Heart right ventricle (tissue), 16 donors: ENCODE measurements at regions not wholly inside any gene's neighbourhood (a gene's known extent, or its start where the extent isn't known, plus 50 kb on each side); places are given as distances from the start of the nearest gene placed in this dataset.
A peak's percentile ranks its signal among the peaks of the same experiment; 100 is the strongest.
"Not testable (repeated sequence)": the region's sequence is repeated elsewhere in the genome, so short reads cannot be mapped to it uniquely, and the experiment has no call there.

Experiments
- ATAC-seq, 8 donors: fragments of 200-7000 bp; cut with Tn5 transposase; one replicate each; pipeline ENCODE4 v1.9.1; 2020; ENCODE audit warnings: mild to moderate bottlenecking in 8 of 8, moderate library complexity in 8 of 8, moderate number of reproducible peaks in 1 of 8
- DNase-seq, 2 donors: peaks; one replicate each; pipeline ENCODE4 v3.0.0-alpha.2; 2020
- H3K27ac ChIP-seq, 10 donors: fragments of 200-600 bp; sonication (generic) in 2 of 10; one replicate each; pipeline versions ENCODE4 v1.5.0 to v1.8.0; 2020 to 2022; ENCODE audit warnings: mild to moderate bottlenecking in 3 of 10
- H3K27me3 ChIP-seq, 7 donors: fragments of 200-600 bp; one replicate each; pipeline ENCODE4 v1.8.0; 2021 to 2022; ENCODE audit warnings: mild to moderate bottlenecking in 2 of 7
- H3K36me3 ChIP-seq, 9 donors: fragments of 200-600 bp; sonication (generic) in 1 of 9; one replicate each; pipeline versions ENCODE4 v1.5.0 to v1.8.0; 2020 to 2022; ENCODE audit warnings: mild to moderate bottlenecking in 2 of 9
- H3K4me1 ChIP-seq, 9 donors: fragments of 200-600 bp; sonication (generic) in 1 of 9; one replicate each; pipeline versions ENCODE4 v1.5.0 to v1.8.0; 2020 to 2022; ENCODE audit warnings: mild to moderate bottlenecking in 4 of 9
- H3K4me3 ChIP-seq, 10 donors: fragments of 200-600 bp; sonication (generic) in 2 of 10; one replicate each; pipeline versions ENCODE4 v1.5.0 to v1.8.0; 2020 to 2022; ENCODE audit warnings: mild to moderate bottlenecking in 7 of 10, moderate library complexity in 2 of 10
- H3K9me3 ChIP-seq, 11 donors: fragments of 200-600 bp in 10 of 11; sonication (generic) in 2 of 11; one replicate each; pipeline versions ENCODE4 v1.5.0 to v1.8.0; 2013 to 2022; ENCODE audit warnings: mild to moderate bottlenecking in 2 of 11, control low read depth in 1 of 11, moderate library complexity in 1 of 11
- CTCF ChIP-seq, 9 donors: fragments of 200-600 bp; sonication (generic) in 2 of 9; IDR thresholded peaks; one replicate each; pipeline versions ENCODE4 v1.5.0 to v1.8.0; 2021 to 2022; ENCODE audit warnings: antibody characterized with exemption in 9 of 9, mild to moderate bottlenecking in 5 of 9, moderate library complexity in 1 of 9
- WGBS, 2 donors: extraction: QIAGEN DNeasy Blood & Tissue Kit; methylation state at CpG; one replicate each; pipeline ENCODE4 v1.1.7; 2013; ENCODE audit warnings: inconsistent platforms in 1 of 2; 5-methylcytosine and 5-hydroxymethylcytosine counted together
- intact Hi-C, 10 donors: fragments of 100-400 bp; cut with DNase I; formaldehyde crosslinking; loops; one replicate each; pipeline versions ENCODE4 v1.11.1 to v1.14.2; 2022
- donor health status: Arrhythmogenic right ventricular cardiomyopathy.
- donor health status: ischemic (EF 13 %, LVEDD 7.1; RV severe dilation, severe dysfunction).
- donor health status: healthy with polysubstance abuse.
- donor health status: DM: no; HTN: yes; CAD: no.
- donor health status: DM: no; HTN: no; CAD: no.
- donor health status: ischemic (EF 25% LVEDD 6.9; RV normal size, moderate dysfunction).
- donor health status: ischemic (EF 25% LVEDD 5.7; RV mildly dilated, moderate dysfunction).
- donor health status: healthy.
- donor health status: DM: yes; HTN: yes; CAD: no.
- donor health status: Ischemic cardiomyopathy.
- donor health status: ischemic (EF 35%, LVEDD 5.7; RV mildly dilated, moderate dysfunction).
- donor health status: nonischemic (EF 11% LVEDD 7.7; RV severe dilation, severe dysfunction).
- donor health status: DM: yes; HTN: yes; CAD: no.
- donor health status: PGD.
- donor health status: ischemic (EF 29% LVEDD 5.4; RV normal size, mild dysfunction).
- donor health status: nonischemic (EF 23%, LVEDD 6.1; RV moderate dilation, normal function).

DNA sequence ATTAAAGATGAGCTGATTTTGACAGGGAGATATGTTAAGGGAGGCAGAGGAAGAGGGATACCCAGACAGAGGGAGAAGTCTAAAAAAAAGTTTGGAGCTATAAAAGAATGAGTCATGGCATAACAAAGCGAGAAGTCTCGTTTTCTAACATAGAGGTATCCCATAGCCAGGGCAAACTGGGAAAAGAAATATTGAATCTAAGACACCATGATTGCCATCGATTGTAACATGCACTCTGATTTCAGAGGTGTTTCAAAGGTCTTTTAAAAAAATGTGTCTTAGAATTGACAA, 110.7 kb downstream of the MDH1 start:
- WGBS, 2 donors = 90 to 92% methylated on average over 3 of the region's 3 CpGs
- Histone ChIP-seq H3K27me3 (no peaks in the 10 kb centered on the region), H3K27ac (peak overlapping the region in 6 of 10 donors; percentile 11 to 81 (median 52)), H3K4me1 (peaks cover 0 to 17% (median 7%) of the 10 kb centered on the region in 9 donors), H3K36me3 (no peaks in the 10 kb centered on the region), H3K4me3 (no peak overlapping the region), H3K9me3 (peaks cover 0 to 6% (median 0%) of the 10 kb centered on the region in 11 donors)
- intact Hi-C loops = loop anchor here in 5 of 10 donors (1.0 to 10.0 kb wide), 5 partner anchors 142 to 188 kb away; partner anchors contain the start of gene UGP2 (in 2 of the 5)
- DNase-seq (no peak), ATAC-seq (peak in 1 of 8 donors; percentile 20)
- no peak for TF ChIP-seq CTCF (IDR thresholded peaks at IDR 0.05)

DNA sequence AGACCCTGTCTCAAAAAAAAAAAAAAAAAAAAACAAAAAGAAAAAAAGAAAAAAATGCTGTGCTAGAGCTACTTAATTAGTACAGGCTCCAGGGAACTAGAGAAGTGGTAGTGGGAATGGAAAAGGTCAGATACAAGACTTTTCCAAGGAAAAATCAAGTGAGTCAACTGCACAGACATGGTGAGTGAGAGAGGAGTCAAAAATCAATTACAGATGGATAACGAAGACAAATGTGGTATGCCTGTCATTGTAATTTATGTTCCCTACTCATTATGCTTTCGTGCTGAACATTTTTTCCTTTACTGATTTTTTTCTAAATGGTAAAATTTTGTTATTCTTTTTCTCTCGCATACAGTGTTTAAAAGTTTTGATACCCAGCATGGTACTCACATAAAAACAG, 111.5 kb downstream of the MDH1 start:
- Histone ChIP-seq H3K27me3 (no peaks in the 10 kb centered on the region), H3K27ac (no peak overlapping the region), H3K9me3 (peaks cover 0 to 6% (median 0%) of the 10 kb centered on the region in 11 donors), H3K4me1 (peaks cover 0 to 17% (median 7%) of the 10 kb centered on the region in 9 donors), H3K36me3 (no peaks in the 10 kb centered on the region), H3K4me3 (no peak overlapping the region)
- intact Hi-C loops = no loop called here
- WGBS, 2 donors = 91 to 93% methylated on average over 3 of the region's 3 CpGs
- TF ChIP-seq CTCF (IDR thresholded peaks at IDR 0.05) = no peak
- DNase-seq (no peak), ATAC-seq (no peak)

- no peaks in the 10 kb centered on the region for H3K27me3 ChIP-seq
- H3K4me1 ChIP-seq = peaks cover 0 to 17% (median 7%) of the 10 kb centered on the region in 9 donors
- DNase-seq (no peak), ATAC-seq (no peak)
- H3K9me3 ChIP-seq = peaks cover 0 to 6% (median 0%) of the 10 kb centered on the region in 11 donors
- H3K36me3 ChIP-seq = no peaks in the 10 kb centered on the region
- H3K27ac ChIP-seq = no peak overlapping the region
- no peak for TF ChIP-seq CTCF (IDR thresholded peaks at IDR 0.05)
- intact Hi-C loops = no loop called here
- H3K4me3 ChIP-seq = no peak overlapping the region
Measured at GRCh38 chr2:63701406-63701805, 112.6 kb downstream of the MDH1 start.

DNA sequence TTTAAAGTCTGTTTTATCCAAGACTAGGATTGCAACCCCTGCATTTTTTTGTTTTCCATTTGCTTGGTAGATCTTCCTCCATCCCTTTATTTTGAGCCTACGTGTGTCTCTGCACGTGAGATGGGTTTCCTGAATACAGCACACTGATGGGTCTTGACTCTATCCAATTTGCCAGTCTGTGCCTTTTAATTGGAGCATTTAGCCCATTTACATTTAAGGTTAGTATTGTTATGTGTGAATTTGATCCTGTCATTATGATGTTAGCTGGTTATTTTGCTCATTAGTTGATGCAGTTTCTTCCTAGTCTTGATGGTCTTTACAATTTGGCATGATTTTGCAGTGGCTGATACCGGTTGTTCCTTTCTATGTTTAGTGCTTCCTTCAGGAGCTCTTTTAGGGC, 117.3 kb downstream of the MDH1 start:
- H3K27ac ChIP-seq, H3K9me3 ChIP-seq, intact Hi-C loops, DNase-seq, H3K27me3 ChIP-seq, ATAC-seq, H3K36me3 ChIP-seq, H3K4me1 ChIP-seq, H3K4me3 ChIP-seq: not testable (repeated sequence)
- WGBS, 2 donors = 88 to 91% methylated on average over 3 of the region's 3 CpGs

GRCh38 chr2:63710732-63711131, 122.0 kb downstream of the MDH1 start:
- WGBS, 2 donors = 39 to 43% methylated on average over 1 of the region's 1 CpG
- Histone ChIP-seq H3K4me3 (no peak overlapping the region), H3K27me3 (no peaks in the 10 kb centered on the region), H3K27ac (no peak overlapping the region), H3K36me3 (no peaks in the 10 kb centered on the region), H3K9me3 (no peaks in the 10 kb centered on the region), H3K4me1 (peaks cover 0 to 7% (median 0%) of the 10 kb centered on the region in 9 donors)
- TF ChIP-seq CTCF (IDR thresholded peaks at IDR 0.05) = no peak
- ATAC-seq (peak in 1 of 8 donors; percentile 39), DNase-seq (no peak)
- intact Hi-C loops = no loop called here
